Sigmoid colon (tissue), 4 donors: ENCODE measurements at regions not wholly inside any gene's neighbourhood (a gene's known extent, or its start where the extent isn't known, plus 50 kb on each side); places are given as distances from the start of the nearest gene placed in this dataset.

Experiments
- CTCF ChIP-seq, 4 experiments: fragments of 450-650 bp in 3 of 4; fragments of 200-600 bp in 1 of 4; IDR thresholded peaks; one replicate each; pipeline ENCODE4 v1.5.1; 2016 to 2019; ENCODE audit warnings: antibody characterized with exemption in 4 of 4, mild to moderate bottlenecking in 3 of 4, moderate library complexity in 2 of 4
- POLR2AphosphoS5 ChIP-seq, 4 donors: sonication (generic); formaldehyde crosslinking; IDR thresholded peaks; one replicate each; pipeline ENCODE4 v1.6.1; 2017; ENCODE audit warnings: antibody characterized with exemption in 4 of 4

GRCh38 chr2:118586312-118586711 lies 261.1 kb downstream of the EN1 start:
- TF ChIP-seq CTCF (IDR thresholded peaks at IDR 0.05) (no peak), POLR2AphosphoS5 (IDR thresholded peaks at IDR 0.05) (no peak)
